Transverse colon (tissue), 4 donors: ENCODE measurements at regions not wholly inside any gene's neighbourhood (a gene's known extent, or its start where the extent isn't known, plus 50 kb on each side); places are given as distances from the start of the nearest gene placed in this dataset.

Source experiments
- DNase-seq: peaks from one replicate; pipeline ENCODE4 v3.0.0-alpha.2; 2019
- H3K27ac ChIP-seq, 4 donors: fragments of 200-600 bp; sonication (generic); 2 replicates each; pipeline ENCODE4 v1.5.1; 2016 to 2018; ENCODE audit warnings: inconsistent platforms in 4 of 4
- H3K27me3 ChIP-seq: fragments of 200-600 bp; sonication (generic); 2 replicates; pipeline ENCODE4 v1.5.1; 2017; ENCODE audit warnings: inconsistent platforms
- H3K36me3 ChIP-seq, 4 donors: fragments of 200-600 bp; sonication (generic); 2 replicates each; pipeline ENCODE4 v1.5.1; 2017 to 2019; ENCODE audit warnings: inconsistent platforms in 4 of 4
- H3K4me1 ChIP-seq, 4 donors: fragments of 200-600 bp; sonication (generic); 2 replicates each; pipeline ENCODE4 v1.5.1; 2017 to 2020; ENCODE audit warnings: inconsistent platforms in 4 of 4
- H3K4me3 ChIP-seq, 4 donors: fragments of 200-600 bp; sonication (generic); 1 replicate in 1 of 4; 2 replicates in 3 of 4; pipeline versions ENCODE4 v1.5.1 to v1.6.1; 2017 to 2019; ENCODE audit warnings: inconsistent platforms in 4 of 4
- H3K9me3 ChIP-seq, 2 donors: fragments of 200-600 bp; sonication (generic); 2 replicates each; pipeline ENCODE4 v1.5.1; 2017 to 2019; ENCODE audit warnings: inconsistent platforms in 2 of 2
- CTCF ChIP-seq, 5 experiments: fragments of 200-600 bp in 3 of 5; fragments of 450-650 bp in 2 of 5; sonication (generic) in 3 of 5; IDR thresholded peaks; 1 replicate in 2 of 5; 2 replicates in 3 of 5; pipeline ENCODE4 v1.5.1; 2016 to 2017; ENCODE audit warnings: antibody characterized with exemption in 5 of 5, inconsistent platforms in 3 of 5, mild to moderate bottlenecking in 2 of 5, moderate library complexity in 1 of 5
- EP300 ChIP-seq: sonication (generic); formaldehyde crosslinking; IDR thresholded peaks from one replicate; pipeline ENCODE4 v1.6.1; 2017; ENCODE audit warnings: antibody characterized with exemption, low read depth
- POLR2A ChIP-seq: fragments of 450-650 bp; IDR thresholded peaks from one replicate; pipeline ENCODE4 v1.6.1; 2016; ENCODE audit warnings: antibody characterized with exemption, mild to moderate bottlenecking, moderate library complexity
- POLR2AphosphoS5 ChIP-seq, 3 donors: sonication (generic); formaldehyde crosslinking; IDR thresholded peaks; one replicate each; pipeline ENCODE4 v1.6.1; 2016; ENCODE audit warnings: antibody characterized with exemption in 3 of 3
- WGBS, 2 donors: methylation state at CpG; one replicate each; pipeline ENCODE4 v1.1.5; 2018; ENCODE audit warnings: low coverage in 1 of 2; 5-methylcytosine and 5-hydroxymethylcytosine counted together
- in situ Hi-C, 4 donors: fragments of 200-750 bp; cut with MboI; loops; one replicate each; pipeline versions ENCODE4 v1.15.0 to v1.15.1; 2017; ENCODE audit warnings: low sequenced_read_pairs in 3 of 4, low pct_ligation_motif_present in 1 of 4, low pct_unique_long_range_greater_than_20kb in 1 of 4
- intact Hi-C: fragments of 100-400 bp; cut with DNase I; formaldehyde crosslinking; loops from one replicate; pipeline ENCODE4 v1.15.1; 2023; ENCODE audit warnings: low total_unique reads

DNA sequence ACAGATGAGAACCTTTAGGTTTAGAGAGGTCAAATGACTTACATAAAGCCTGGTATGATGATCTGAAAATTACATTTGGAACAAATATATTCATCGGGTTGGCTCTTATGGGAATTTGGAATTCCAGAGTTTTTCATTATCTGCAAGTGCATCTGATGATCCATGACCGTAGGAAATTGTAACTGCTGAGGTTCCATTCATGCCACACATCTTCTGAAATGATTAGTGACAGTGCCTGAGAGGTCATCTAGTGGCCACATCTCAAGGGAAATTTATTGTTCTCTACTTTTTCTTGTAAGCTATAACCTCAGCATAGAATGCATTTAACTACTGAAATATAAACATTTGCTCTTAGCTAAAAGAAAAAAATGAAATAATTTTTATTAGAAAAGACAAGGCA lies 105.8 kb upstream of the NWD2 start:
- Histone ChIP-seq H3K4me3 (no peak overlapping the region), H3K27me3 (no peaks in the 10 kb centered on the region), H3K36me3 (no peaks in the 10 kb centered on the region), H3K9me3 (no peaks in the 10 kb centered on the region), H3K27ac (no peak overlapping the region), H3K4me1 (no peaks in the 10 kb centered on the region)
- intact Hi-C loops = no loop called here
- TF ChIP-seq POLR2AphosphoS5 (IDR thresholded peaks at IDR 0.05) = no peak
- TF ChIP-seq CTCF (IDR thresholded peaks at IDR 0.05) = no peak
- no peak for TF ChIP-seq EP300
- TF ChIP-seq POLR2A = no peak
- 33 to 47% methylated on average over 2 of the region's 2 CpGs for WGBS, 2 donors
- DNase-seq = no peak
- in situ Hi-C loops = no loop called here

- Histone ChIP-seq H3K4me1 (no peaks in the 10 kb centered on the region), H3K4me3 (no peak overlapping the region), H3K36me3 (no peaks in the 10 kb centered on the region), H3K9me3 (no peaks in the 10 kb centered on the region), H3K27me3 (no peaks in the 10 kb centered on the region), H3K27ac (no peak overlapping the region)
- WGBS, 2 donors = 17 to 53% methylated on average over 1 of the region's 1 CpG
- intact Hi-C loops (no loop called here), in situ Hi-C loops (no loop called here)
- TF ChIP-seq CTCF (IDR thresholded peaks at IDR 0.05) (no peak), POLR2A (no peak), POLR2AphosphoS5 (IDR thresholded peaks at IDR 0.05) (no peak), EP300 (no peak)
- no peak for DNase-seq
Measured at GRCh38 chr4:37139987-37140386, 104.6 kb upstream of the NWD2 start.

DNA sequence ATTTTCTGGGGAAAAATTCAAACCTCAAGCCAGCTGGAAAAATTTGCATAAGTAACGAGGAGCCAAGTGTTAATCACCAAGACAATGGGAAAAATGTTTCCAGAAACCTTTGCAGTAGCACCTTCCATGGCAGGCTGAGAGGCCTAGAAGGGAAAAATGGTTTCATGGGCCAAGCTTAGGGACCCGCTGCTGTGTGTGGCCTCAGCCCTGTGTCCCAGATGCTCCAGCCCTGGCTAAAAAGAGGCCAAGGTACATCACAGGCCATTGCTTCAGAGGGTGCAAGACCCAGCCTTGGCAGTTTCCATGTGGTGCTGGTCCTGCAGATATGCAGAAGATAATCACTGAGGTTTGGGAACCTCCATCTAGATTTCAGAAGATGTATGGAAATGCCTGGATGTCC lies 98.3 kb upstream of the NWD2 start:
- Histone ChIP-seq H3K4me1 (no peaks in the 10 kb centered on the region), H3K9me3 (peaks cover 0 to 3% of the 10 kb centered on the region in 2 donors), H3K27me3 (no peaks in the 10 kb centered on the region), H3K4me3 (no peak overlapping the region), H3K27ac (no peak overlapping the region), H3K36me3 (no peaks in the 10 kb centered on the region)
- DNase-seq = no peak
- TF ChIP-seq CTCF (IDR thresholded peaks at IDR 0.05) (no peak), POLR2A (no peak), POLR2AphosphoS5 (IDR thresholded peaks at IDR 0.05) (no peak), EP300 (no peak)
- intact Hi-C loops (no loop called here), in situ Hi-C loops (no loop called here)
- 68% methylated on average over 2 of the region's 2 CpGs for whole genome bisulfite sequencing, 2 donors

- Histone ChIP-seq H3K4me3 (no peak overlapping the region), H3K27ac (no peak overlapping the region), H3K27me3 (no peaks in the 10 kb centered on the region), H3K9me3 (no peaks in the 10 kb centered on the region), H3K36me3 (no peaks in the 10 kb centered on the region), H3K4me1 (no peaks in the 10 kb centered on the region)
- 83 to 86% methylated on average over 2 of the region's 2 CpGs for WGBS, 2 donors
- intact Hi-C loops (no loop called here), in situ Hi-C loops (no loop called here)
- TF ChIP-seq EP300 (no peak), POLR2AphosphoS5 (IDR thresholded peaks at IDR 0.05) (no peak), CTCF (IDR thresholded peaks at IDR 0.05) (no peak), POLR2A (no peak)
- no peak for DNase-seq
Measured at GRCh38 chr4:37157476-37158167, 86.9 kb upstream of the NWD2 start.
